RCC 7860 (cell line): ENCODE measurements at regions not wholly inside any gene's neighbourhood (a gene's known extent, or its start where the extent isn't known, plus 50 kb on each side); places are given as distances from the start of the nearest gene placed in this dataset.
"Not testable (repeated sequence)": the region's sequence is repeated elsewhere in the genome, so short reads cannot be mapped to it uniquely, and the experiment has no call there.

Source experiments
- DNase-seq: peaks from one replicate; pipeline ENCODE4 v3.0.0-alpha.2; 2015; ENCODE audit warnings: low spot score
- FAIRE-seq: peaks from 2 replicates; lab custom pipeline; 2012; peaks lifted over from hg19 to GRCh38; lab: Jason Lieb, UNC

DNA sequence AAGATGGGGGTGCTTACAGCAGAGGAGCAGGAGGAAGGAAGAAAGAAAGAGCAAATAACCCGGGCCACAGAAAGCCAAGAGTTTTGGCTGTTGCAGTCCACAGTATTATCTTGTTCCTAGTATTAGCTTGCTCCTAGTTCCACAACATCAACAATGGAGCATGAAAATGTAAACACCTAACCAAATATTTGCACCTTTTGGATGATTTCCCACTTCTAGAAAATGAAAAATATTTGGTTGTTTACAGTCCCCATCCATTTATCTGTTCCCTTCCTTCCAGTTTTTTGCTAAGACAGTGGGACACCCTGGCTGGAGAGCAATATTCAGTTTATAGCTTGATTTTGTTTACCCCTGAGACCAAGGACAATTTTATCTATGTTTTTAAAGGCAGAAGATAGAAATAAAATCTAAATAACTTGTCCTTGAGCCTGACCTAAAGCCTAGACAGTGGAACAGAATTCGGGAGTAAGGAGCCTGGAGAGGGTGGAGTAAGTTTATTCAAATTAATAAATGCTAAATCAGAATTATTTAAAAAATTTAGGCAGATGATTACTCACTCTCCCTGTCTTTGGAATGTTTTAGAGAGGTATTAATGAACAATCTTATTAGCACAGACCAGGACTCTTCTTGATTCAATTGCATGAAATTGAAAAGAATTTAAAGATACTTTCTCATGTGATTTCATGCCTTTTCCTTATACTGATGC is 51.6 kb downstream of the RESF1 start:
- no peak for DNase-seq
- FAIRE-seq, result no peak

DNA sequence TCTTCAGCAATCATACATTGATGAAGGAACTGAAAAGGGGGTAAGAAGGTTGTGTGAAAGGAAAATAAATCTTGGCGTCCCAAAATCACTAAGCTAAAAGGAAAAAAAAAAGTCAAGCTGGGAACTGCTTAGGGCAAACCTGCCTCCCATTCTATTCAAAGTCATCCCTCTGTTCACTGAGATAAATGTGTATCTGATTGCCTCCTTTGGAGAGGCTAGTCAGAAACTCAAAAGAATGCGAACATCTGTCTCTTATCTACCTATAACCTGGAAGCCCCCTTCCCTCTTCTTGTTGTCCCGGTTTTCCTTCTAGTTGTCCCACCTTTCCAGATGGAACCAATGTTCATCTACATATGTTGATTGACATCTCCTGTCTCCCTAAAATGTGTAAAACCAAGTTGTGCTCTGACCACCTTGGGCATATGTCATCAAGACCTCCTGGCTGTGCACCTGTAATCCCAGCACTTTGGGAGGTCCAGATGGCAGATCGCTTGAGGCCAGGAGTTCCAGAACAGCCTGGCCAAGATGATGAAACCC is 53.1 kb downstream of the RESF1 start:
- no peak for FAIRE-seq

GRCh38 chr12:32015036-32015435 is 55.8 kb downstream of the RESF1 start:
- FAIRE-seq (no peak), DNase-seq (no peak)

More for the DNA sequence above, 53.1 kb downstream of the RESF1 start:
- no peak for DNase-seq

GRCh38 chr12:32016680-32017482 is 57.7 kb downstream of the RESF1 start:
- FAIRE-seq (no peak), DNase-seq (no peak)

GRCh38 chr12:32021346-32021773 is 62.1 kb downstream of the RESF1 start:
- no peak for FAIRE-seq
- no peak for DNase-seq

DNA sequence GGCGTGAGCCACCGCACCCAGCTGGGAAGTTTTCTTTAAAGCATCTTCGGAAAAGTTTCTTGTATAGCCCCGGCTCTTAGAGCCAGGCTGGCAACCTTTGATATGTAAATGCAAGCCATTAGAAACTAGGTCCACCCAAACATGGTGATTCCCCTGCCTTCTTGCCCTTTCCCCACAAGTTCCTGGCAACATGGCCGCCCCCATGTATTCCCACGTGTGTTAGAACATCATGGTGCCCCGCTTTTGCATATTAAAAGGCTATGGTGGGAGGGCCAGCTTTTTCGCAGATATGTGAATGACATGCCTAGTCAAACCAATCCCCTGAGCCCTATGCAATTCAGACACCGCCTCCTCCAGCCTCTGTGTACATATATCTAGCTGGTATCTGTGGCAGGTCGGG is 63.2 kb downstream of the RESF1 start:
- not testable (repeated sequence) for FAIRE-seq

DNA sequence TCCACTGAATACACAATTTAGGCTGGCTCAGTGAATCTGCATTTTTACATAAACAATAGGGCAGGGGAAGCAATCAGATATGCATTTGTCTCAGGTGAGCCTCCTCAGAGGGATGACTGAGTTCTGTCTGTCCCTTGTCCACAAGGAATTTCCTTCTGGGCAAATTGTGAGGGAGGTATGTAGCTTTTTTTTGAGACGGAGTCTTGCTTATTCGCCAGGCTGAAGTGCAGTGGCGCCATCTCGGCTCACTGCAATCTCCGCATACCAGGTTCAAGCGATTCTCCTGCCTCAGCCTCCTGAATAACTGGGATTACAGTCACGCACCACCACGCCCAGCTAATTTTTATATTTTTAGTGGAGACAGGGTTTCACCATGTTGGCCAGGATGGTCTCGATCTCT is 64.6 kb downstream of the RESF1 start:
- DNase-seq, FAIRE-seq: not testable (repeated sequence)

More for the DNA sequence above, 63.2 kb downstream of the RESF1 start:
- not testable (repeated sequence) for DNase-seq

DNA sequence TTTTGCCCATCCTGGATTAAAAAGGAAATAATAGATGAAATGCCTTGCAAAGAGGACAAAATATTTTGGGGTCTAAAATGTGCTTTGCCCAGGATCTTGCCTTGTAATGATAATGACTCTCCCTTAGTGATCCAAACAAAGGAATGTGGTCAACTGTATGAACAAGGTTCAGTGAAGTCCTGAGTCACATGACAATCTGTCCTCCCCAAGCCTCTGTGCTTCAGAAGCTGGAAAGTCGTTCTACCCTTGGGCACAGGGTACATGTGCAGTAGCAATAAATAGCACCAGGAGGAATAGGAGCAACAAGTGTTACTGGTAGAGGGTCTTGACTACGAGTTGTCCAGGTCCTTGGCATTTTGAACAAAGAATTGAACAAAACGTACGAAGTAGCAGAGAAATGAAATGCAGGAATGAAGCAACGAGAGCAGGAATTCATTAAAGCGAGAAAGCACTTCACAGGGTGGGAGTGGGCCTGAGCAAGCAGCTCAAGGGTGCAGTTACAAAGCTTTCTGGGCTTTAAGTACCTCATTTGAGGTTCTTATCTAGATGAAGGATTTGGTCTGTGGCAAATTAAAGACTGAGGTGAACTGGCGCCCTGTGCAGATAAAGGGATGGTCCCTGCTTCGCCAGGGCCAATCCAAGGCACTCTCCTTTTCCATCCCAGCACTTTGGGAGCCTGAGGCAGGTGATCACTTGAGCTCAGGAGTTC is 65.8 kb downstream of the RESF1 start:
- DNase-seq (no peak), FAIRE-seq (no peak)

DNA sequence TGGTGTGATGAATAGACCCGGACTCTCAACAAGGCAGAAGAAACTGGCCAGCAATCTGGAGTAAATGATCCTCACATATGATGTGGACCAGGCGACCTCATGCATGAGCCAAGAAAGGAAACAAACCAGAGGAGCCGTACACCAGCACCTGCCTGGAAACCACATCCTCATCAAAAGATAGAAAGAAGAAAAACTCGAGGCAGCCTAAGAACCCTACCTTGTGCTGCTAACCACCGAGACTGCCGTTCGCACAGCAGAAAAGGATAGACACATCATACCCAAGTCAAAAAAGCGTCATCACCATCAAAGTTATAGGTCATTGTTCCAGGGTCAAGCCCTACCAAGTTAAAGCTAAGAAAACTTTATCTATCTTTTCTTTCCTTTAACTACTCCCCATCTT is 66.7 kb downstream of the RESF1 start:
- no peak for FAIRE-seq
- DNase-seq, result no peak

- DNase-seq, result no peak
- FAIRE-seq, result no peak
Observed at GRCh38 chr12:32027684-32028365, 68.6 kb downstream of the RESF1 start.

- no peak for FAIRE-seq
- DNase-seq, result no peak
Observed at GRCh38 chr12:32030151-32030550, 70.9 kb downstream of the RESF1 start.

- no peak for DNase-seq
- FAIRE-seq, result no peak
Observed at GRCh38 chr12:32030676-32031075, 71.5 kb downstream of the RESF1 start.

- no peak for DNase-seq
- FAIRE-seq, result no peak
Observed at GRCh38 chr12:32031109-32031508, 71.9 kb downstream of the RESF1 start.

GRCh38 chr12:32032205-32032810 is 73.1 kb downstream of the RESF1 start:
- FAIRE-seq, result no peak
- no peak for DNase-seq

DNA sequence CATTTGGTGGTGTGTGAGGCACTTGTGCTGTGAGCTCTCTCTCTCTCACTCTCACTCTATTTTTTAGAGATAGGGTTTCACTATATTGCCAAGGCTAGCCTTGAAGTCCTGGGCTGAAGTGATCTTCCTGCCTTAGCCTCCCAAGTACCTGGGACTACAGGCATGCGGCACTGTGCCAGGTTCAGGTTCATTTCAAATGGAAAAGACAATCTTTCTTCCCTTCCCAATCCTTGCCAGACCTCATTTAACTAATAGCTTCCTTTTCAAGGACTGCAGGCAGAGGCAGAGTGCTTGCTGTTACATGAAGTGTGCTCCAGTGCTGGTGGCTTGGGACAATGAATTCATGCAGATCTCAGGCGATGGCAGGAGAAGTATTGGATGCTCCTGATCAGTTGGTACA is 73.2 kb upstream of the BICD1 start:
- no peak for FAIRE-seq
- DNase-seq, result no peak

DNA sequence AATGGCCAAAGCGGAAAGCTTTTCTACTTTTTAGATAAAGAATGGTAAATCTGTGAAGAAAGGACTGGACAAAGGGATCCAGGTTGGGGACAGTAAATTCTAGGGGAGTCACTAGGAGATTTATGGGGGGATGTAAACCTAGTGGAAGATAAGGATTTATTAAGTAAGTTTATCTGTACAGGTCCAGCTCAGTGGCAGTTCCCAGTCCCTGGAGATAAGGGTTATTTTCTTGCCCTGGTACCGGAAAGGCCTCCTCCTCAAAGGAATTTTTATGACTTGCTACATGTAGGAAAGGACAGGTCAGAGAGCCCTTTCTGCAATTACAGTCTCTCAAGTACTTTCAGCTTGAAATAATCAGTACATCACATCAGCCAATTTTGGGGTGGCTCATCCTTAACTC is 72.6 kb upstream of the BICD1 start:
- DNase-seq, result no peak
- no peak for FAIRE-seq

- DNase-seq (no peak), FAIRE-seq (no peak)
Observed at GRCh38 chr12:32036477-32037263, 70.0 kb upstream of the BICD1 start.

GRCh38 chr12:32039347-32039746 is 67.3 kb upstream of the BICD1 start:
- DNase-seq (no peak), FAIRE-seq (no peak)

DNA sequence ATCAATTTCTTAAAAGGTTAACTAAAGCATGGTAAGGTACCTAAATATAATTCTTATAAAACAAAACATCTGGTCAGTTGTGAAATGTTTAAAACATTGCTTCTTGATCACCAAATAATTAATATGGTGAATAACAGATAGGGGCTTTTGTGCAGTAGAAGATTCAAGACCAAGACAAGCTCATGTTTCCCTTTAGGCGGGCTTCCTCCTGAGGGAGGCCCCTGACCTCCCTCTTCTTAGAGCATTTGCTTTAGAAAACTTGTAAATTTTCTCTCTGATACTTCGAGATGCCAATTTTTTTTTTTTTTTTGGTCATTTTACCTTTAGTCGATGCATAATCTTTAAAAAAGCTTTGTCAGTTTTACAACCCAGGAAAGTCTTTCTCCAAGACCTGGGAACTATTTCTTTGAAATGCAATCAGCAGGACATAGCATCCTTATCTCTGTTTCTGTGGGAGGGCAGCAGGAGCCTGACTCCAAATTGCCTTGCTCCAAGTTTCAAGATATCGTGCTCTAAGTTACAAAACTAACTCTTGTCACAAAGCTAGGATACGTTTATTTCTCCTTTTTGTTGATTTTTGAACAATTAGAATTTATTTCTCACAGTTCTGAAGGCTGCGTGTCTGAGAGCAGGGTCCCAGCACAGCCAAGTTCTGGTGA is 66.6 kb upstream of the BICD1 start:
- FAIRE-seq, result no peak
- no peak for DNase-seq
